GM03348 (cell line): ENCODE measurements at regions not wholly inside any gene's neighbourhood (a gene's known extent, or its start where the extent isn't known, plus 50 kb on each side); places are given as distances from the start of the nearest gene placed in this dataset.
"Not testable (repeated sequence)": the region's sequence is repeated elsewhere in the genome, so short reads cannot be mapped to it uniquely, and the experiment has no call there.

Experiments
- DNase-seq: peaks from one replicate; pipeline ENCODE4 v3.0.0; 2012; ENCODE audit warnings: low spot score

- peak; percentile 18 for DNase-seq
Observed at GRCh38 chr4:138113819-138114400, 128.2 kb downstream of the SLC7A11 start.

GRCh38 chr4:138112890-138113289, 129.3 kb downstream of the SLC7A11 start:
- not testable (repeated sequence) for DNase-seq

GRCh38 chr4:138112389-138112788, 129.8 kb downstream of the SLC7A11 start:
- DNase-seq: no peak

- DNase-seq: no peak
Observed at GRCh38 chr4:138111462-138112000, 130.6 kb downstream of the SLC7A11 start.

- DNase-seq: no peak
Observed at GRCh38 chr4:138110815-138111214, 131.3 kb downstream of the SLC7A11 start.

- no peak for DNase-seq
Observed at GRCh38 chr4:138107023-138107422, 135.1 kb downstream of the SLC7A11 start.

GRCh38 chr4:138105331-138105730, 136.8 kb downstream of the SLC7A11 start:
- no peak for DNase-seq

GRCh38 chr4:138104284-138104680, 137.9 kb downstream of the SLC7A11 start:
- DNase-seq: no peak

GRCh38 chr4:138103597-138104283, 138.4 kb downstream of the SLC7A11 start:
- DNase-seq: no peak

GRCh38 chr4:138099385-138099784, 142.8 kb downstream of the SLC7A11 start:
- DNase-seq: no peak

GRCh38 chr4:138097912-138098600, 144.1 kb downstream of the SLC7A11 start:
- no peak for DNase-seq

- DNase-seq: no peak
Observed at GRCh38 chr4:138096384-138097062, 145.6 kb downstream of the SLC7A11 start.

- DNase-seq: no peak
Observed at GRCh38 chr4:138095378-138095777, 146.8 kb downstream of the SLC7A11 start.

- no peak for DNase-seq
Observed at GRCh38 chr4:138092060-138092459, 150.1 kb downstream of the SLC7A11 start.

GRCh38 chr4:138090918-138091676, 151.1 kb downstream of the SLC7A11 start:
- no peak for DNase-seq

GRCh38 chr4:138090150-138090917, 151.8 kb downstream of the SLC7A11 start:
- DNase-seq: peak; percentile 88

GRCh38 chr4:138088449-138089208, 153.5 kb downstream of the SLC7A11 start:
- no peak for DNase-seq

GRCh38 chr4:138087066-138087719, 155.0 kb downstream of the SLC7A11 start:
- no peak for DNase-seq

GRCh38 chr4:138086611-138087041, 155.5 kb downstream of the SLC7A11 start:
- no peak for DNase-seq
